ENCODE measurements at regions not wholly inside any gene's neighbourhood (a gene's known extent, or its start where the extent isn't known, plus 50 kb on each side); places are given as distances from the start of the nearest gene placed in this dataset.

- TF ChIP-seq CTCF (IDR thresholded peaks at IDR 0.05) (no peak), POLR2A (IDR thresholded peaks at IDR 0.05) (no peak)
Observed at GRCh38 chr2:62339413-62339812, 143.5 kb downstream of the B3GNT2 start.

Measured in breast epithelium (tissue), 3 donors.